C4-2B (cell line): ENCODE measurements at regions not wholly inside any gene's neighbourhood (a gene's known extent, or its start where the extent isn't known, plus 50 kb on each side); places are given as distances from the start of the nearest gene placed in this dataset.

Experiments used
- H3K27ac ChIP-seq: fragments of 450-650 bp; 2 replicates; pipeline ENCODE4 v1.5.1; 2017
- CTCF ChIP-seq: fragments of 450-650 bp; conservative IDR thresholded peaks from 2 replicates; pipeline ENCODE4 v1.5.1; 2017; ENCODE audit warnings: mild to moderate bottlenecking
- ZFX ChIP-seq: fragments of 450-650 bp; IDR thresholded peaks from 2 replicates; pipeline ENCODE4 v1.6.1; 2017

- TF ChIP-seq ZFX = no peak
- no peak overlapping the region for H3K27ac ChIP-seq
These were observed 580.5 kb upstream of the SGCD start for GRCh38 chr5:155746367-155747038.

GRCh38 chr5:155750101-155750500 lies 576.9 kb upstream of the SGCD start:
- H3K27ac ChIP-seq = no peak overlapping the region
- TF ChIP-seq ZFX (no peak), CTCF (no peak)

- TF ChIP-seq CTCF (no peak), ZFX (no peak)
- no peak overlapping the region for H3K27ac ChIP-seq
These were observed 576.4 kb upstream of the SGCD start for GRCh38 chr5:155750571-155750970.

GRCh38 chr5:155753943-155754581 lies 572.9 kb upstream of the SGCD start:
- TF ChIP-seq CTCF (no peak), ZFX (no peak)

GRCh38 chr5:155759252-155759651 lies 567.7 kb upstream of the SGCD start:
- no peak overlapping the region for H3K27ac ChIP-seq
- TF ChIP-seq ZFX = no peak
- no peak for TF ChIP-seq CTCF

More at GRCh38 chr5:155753943-155754581, 572.9 kb upstream of the SGCD start:
- no peak overlapping the region for H3K27ac ChIP-seq

- H3K27ac ChIP-seq = no peak overlapping the region
- TF ChIP-seq ZFX = no peak
- TF ChIP-seq CTCF = no peak
These were observed 567.0 kb upstream of the SGCD start for GRCh38 chr5:155759984-155760383.

- no peak overlapping the region for H3K27ac ChIP-seq
- TF ChIP-seq ZFX (no peak), CTCF (no peak)
These were observed 565.5 kb upstream of the SGCD start for GRCh38 chr5:155761502-155761901.

- TF ChIP-seq ZFX (no peak), CTCF (no peak)
These were observed 561.2 kb upstream of the SGCD start for GRCh38 chr5:155765715-155766114.

More at GRCh38 chr5:155765715-155766114, 561.2 kb upstream of the SGCD start:
- H3K27ac ChIP-seq = no peak overlapping the region
